ENCODE measurements at regions not wholly inside any gene's neighbourhood (a gene's known extent, or its start where the extent isn't known, plus 50 kb on each side); places are given as distances from the start of the nearest gene placed in this dataset.

GRCh38 chr3:194278186-194278845 is 72.8 kb downstream of the CPN2 start:
- TF ChIP-seq EZH2phosphoT487 (IDR thresholded peaks at IDR 0.05; ENCODE audit: low read depth) (no peak), CTCF (IDR thresholded peaks at IDR 0.05; ENCODE audit: low read depth, low read length) (no peak)
